Neural cell (in vitro differentiated cells): ENCODE measurements at regions not wholly inside any gene's neighbourhood (a gene's known extent, or its start where the extent isn't known, plus 50 kb on each side); places are given as distances from the start of the nearest gene placed in this dataset.

Experiments
- H2AFZ ChIP-seq: fragments of 200-600, 300-800 bp; sonication (generic), shearing (Covaris generic); 2 replicates; pipeline ENCODE4 v1.6.0; 2014; ENCODE audit warnings: low read depth, mild to moderate bottlenecking, antibody characterized with exemption, low read length, moderate library complexity
- H3F3A ChIP-seq: fragments of 200-600 bp; shearing (Covaris generic); 2 replicates; pipeline ENCODE4 v1.6.1; 2016; ENCODE audit warnings: mild to moderate bottlenecking, moderate library complexity, mixed read lengths, antibody characterized with exemption, low read length; ENCODE audit not compliant: insufficient read depth, poor library complexity, severe bottlenecking
- H3K27ac ChIP-seq: fragments of 200-600, 300-800 bp; sonication (generic), shearing (Covaris generic); 2 replicates; pipeline ENCODE4 v1.5.1; 2014; ENCODE audit warnings: mild to moderate bottlenecking, low read length, moderate library complexity
- H3K27me3 ChIP-seq: fragments of 300-800, 200-600 bp; sonication (generic), shearing (Covaris generic); 2 replicates; pipeline ENCODE4 v1.6.0; 2014; ENCODE audit warnings: mild to moderate bottlenecking, low read depth, low read length, moderate library complexity; ENCODE audit not compliant: insufficient read depth
- H3K36me3 ChIP-seq: fragments of 300-800, 200-600 bp; sonication (generic), shearing (Covaris generic); 2 replicates; pipeline ENCODE4 v1.5.1; 2014; ENCODE audit warnings: mild to moderate bottlenecking, antibody characterized with exemption, low read length, moderate library complexity; ENCODE audit not compliant: insufficient read depth
- H3K4me2 ChIP-seq: fragments of 300-800, 200-600 bp; sonication (generic), shearing (Covaris generic); 2 replicates; pipeline ENCODE4 v1.6.0; 2014; ENCODE audit warnings: mild to moderate bottlenecking, low read length
- H3K4me3 ChIP-seq: fragments of 300-800, 200-600 bp; sonication (generic), shearing (Covaris generic); 2 replicates; pipeline ENCODE4 v1.5.1; 2014; ENCODE audit warnings: mild to moderate bottlenecking, low read length, moderate library complexity
- H3K79me2 ChIP-seq: fragments of 200-600 bp; shearing (Covaris generic); replicated peaks from 2 replicates; pipeline ENCODE4 v1.6.0; 2014; ENCODE audit warnings: mild to moderate bottlenecking, low read length, moderate library complexity; ENCODE audit not compliant: insufficient read depth
- H3K9ac ChIP-seq: fragments of 300-800, 200-600 bp; sonication (generic), shearing (Covaris generic); 2 replicates; pipeline ENCODE4 v1.6.1; 2016; ENCODE audit warnings: mild to moderate bottlenecking, low read length, mixed read lengths
- H3K9me2 ChIP-seq: fragments of 200-600 bp; shearing (Covaris generic); 2 replicates; pipeline ENCODE4 v1.6.1; 2016; ENCODE audit warnings: mild to moderate bottlenecking, low read length, mixed read lengths; ENCODE audit not compliant: insufficient read depth
- H3K9me3 ChIP-seq: fragments of 200-600, 300-800 bp; sonication (generic), shearing (Covaris generic); 2 replicates; pipeline ENCODE4 v1.6.1; 2016; ENCODE audit warnings: mild to moderate bottlenecking, mixed run types, low read length, moderate library complexity, mixed read lengths
- H4K20me1 ChIP-seq: fragments of 200-600 bp; shearing (Covaris generic); 2 replicates; pipeline ENCODE4 v1.6.1; 2016; ENCODE audit warnings: mild to moderate bottlenecking, mixed run types; ENCODE audit not compliant: insufficient read depth
- EP300 ChIP-seq: fragments of 450-650 bp; conservative IDR thresholded peaks from 2 replicates; pipeline ENCODE4 v1.6.1; 2014; ENCODE audit warnings: antibody characterized with exemption, mild to moderate bottlenecking, moderate library complexity; ENCODE audit not compliant: poor library complexity, severe bottlenecking
- EZH2 ChIP-seq: fragments of 200-600, 300-800 bp; shearing (Covaris generic), sonication (generic); IDR thresholded peaks from 2 replicates; pipeline ENCODE4 v1.6.1; 2014; ENCODE audit warnings: antibody characterized with exemption, low read length, borderline replicate concordance, mild to moderate bottlenecking; ENCODE audit not compliant: insufficient read depth, poor library complexity, severe bottlenecking
- MXI1 ChIP-seq: fragments of 450-650 bp; conservative IDR thresholded peaks from 2 replicates; pipeline ENCODE4 v1.6.1; 2014; ENCODE audit warnings: antibody characterized with exemption, mild to moderate bottlenecking; ENCODE audit not compliant: poor library complexity, severe bottlenecking
- POLR2AphosphoS5 ChIP-seq: IDR thresholded peaks from 2 replicates; pipeline ENCODE4 v1.6.1; 2012
- RAD21 ChIP-seq: fragments of 450-650 bp; conservative IDR thresholded peaks from 2 replicates; pipeline ENCODE4 v1.6.1; 2014; ENCODE audit warnings: antibody characterized with exemption, mild to moderate bottlenecking, moderate library complexity
- SMC3 ChIP-seq: fragments of 450-650 bp; conservative IDR thresholded peaks from 2 replicates; pipeline ENCODE4 v1.6.1; 2014; ENCODE audit warnings: antibody characterized with exemption, mild to moderate bottlenecking, moderate library complexity; ENCODE audit not compliant: poor library complexity
- TAF1 ChIP-seq: IDR thresholded peaks from 2 replicates; pipeline ENCODE4 v1.6.1; 2012; ENCODE audit warnings: low read depth
- TF ChIP-seq, protein P1 (sequence below): IDR thresholded peaks from 2 replicates; pipeline ENCODE4 v1.6.1; 2012; ENCODE audit warnings: borderline replicate concordance
- TF ChIP-seq, protein P2 (sequence below): fragments of 450-650 bp; IDR thresholded peaks from 2 replicates; pipeline ENCODE4 v1.5.1; 2014; ENCODE audit warnings: antibody characterized with exemption, mild to moderate bottlenecking, moderate library complexity; ENCODE audit not compliant: poor library complexity, severe bottlenecking

DNA sequence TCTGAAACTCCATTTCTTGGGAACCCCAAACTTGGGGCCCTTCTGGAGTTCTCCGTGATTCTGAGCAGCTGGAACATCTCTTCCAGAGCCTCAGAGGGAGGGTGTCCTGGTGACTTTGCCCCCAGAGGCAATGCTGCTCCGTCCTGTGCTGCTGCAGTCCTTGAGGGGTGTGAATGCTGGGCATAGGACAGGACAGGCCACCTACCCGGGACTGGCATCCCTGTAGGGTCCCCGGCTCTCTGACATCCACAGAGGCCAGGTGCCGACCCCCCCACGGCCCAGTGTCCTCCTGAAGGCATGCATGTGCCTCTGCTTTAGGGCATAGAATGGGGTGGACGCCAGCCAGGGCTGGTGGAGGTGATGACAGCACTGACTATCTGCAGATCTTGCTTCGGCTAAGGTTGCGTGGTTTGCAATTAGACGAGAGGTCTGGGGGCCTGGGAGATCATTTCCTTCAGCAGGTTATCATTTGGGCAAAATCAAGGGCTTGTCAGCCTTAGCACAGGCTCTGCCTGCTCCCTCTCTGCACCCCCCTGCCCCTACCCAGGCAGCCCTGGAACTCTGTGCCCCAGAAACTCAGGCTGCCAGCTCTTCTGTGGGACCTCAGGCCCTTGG lies 136.9 kb upstream of the GPR26 start:
- Histone ChIP-seq H3F3A (no peaks in the 10 kb centered on the region), H3K4me3 (no peak overlapping the region), H3K79me2 (no peaks in the 10 kb centered on the region), H3K36me3 (no peaks in the 10 kb centered on the region), H3K27ac (no peak overlapping the region), H3K9me3 (no peaks in the 10 kb centered on the region), H4K20me1 (no peaks in the 10 kb centered on the region), H3K9ac (no peak overlapping the region), H3K9me2 (no peaks in the 10 kb centered on the region), H3K4me2 (no peak overlapping the region), H2AFZ (no peak overlapping the region), H3K27me3 (no peaks in the 10 kb centered on the region)
- TF ChIP-seq, protein P1, sequence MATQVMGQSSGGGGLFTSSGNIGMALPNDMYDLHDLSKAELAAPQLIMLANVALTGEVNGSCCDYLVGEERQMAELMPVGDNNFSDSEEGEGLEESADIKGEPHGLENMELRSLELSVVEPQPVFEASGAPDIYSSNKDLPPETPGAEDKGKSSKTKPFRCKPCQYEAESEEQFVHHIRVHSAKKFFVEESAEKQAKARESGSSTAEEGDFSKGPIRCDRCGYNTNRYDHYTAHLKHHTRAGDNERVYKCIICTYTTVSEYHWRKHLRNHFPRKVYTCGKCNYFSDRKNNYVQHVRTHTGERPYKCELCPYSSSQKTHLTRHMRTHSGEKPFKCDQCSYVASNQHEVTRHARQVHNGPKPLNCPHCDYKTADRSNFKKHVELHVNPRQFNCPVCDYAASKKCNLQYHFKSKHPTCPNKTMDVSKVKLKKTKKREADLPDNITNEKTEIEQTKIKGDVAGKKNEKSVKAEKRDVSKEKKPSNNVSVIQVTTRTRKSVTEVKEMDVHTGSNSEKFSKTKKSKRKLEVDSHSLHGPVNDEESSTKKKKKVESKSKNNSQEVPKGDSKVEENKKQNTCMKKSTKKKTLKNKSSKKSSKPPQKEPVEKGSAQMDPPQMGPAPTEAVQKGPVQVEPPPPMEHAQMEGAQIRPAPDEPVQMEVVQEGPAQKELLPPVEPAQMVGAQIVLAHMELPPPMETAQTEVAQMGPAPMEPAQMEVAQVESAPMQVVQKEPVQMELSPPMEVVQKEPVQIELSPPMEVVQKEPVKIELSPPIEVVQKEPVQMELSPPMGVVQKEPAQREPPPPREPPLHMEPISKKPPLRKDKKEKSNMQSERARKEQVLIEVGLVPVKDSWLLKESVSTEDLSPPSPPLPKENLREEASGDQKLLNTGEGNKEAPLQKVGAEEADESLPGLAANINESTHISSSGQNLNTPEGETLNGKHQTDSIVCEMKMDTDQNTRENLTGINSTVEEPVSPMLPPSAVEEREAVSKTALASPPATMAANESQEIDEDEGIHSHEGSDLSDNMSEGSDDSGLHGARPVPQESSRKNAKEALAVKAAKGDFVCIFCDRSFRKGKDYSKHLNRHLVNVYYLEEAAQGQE, result no peak
- TF ChIP-seq TAF1 (no peak), SMC3 (no peak), RAD21 (no peak), POLR2AphosphoS5 (no peak), MXI1 (no peak), EP300 (no peak), EZH2 (no peak)
- TF ChIP-seq, protein P2, sequence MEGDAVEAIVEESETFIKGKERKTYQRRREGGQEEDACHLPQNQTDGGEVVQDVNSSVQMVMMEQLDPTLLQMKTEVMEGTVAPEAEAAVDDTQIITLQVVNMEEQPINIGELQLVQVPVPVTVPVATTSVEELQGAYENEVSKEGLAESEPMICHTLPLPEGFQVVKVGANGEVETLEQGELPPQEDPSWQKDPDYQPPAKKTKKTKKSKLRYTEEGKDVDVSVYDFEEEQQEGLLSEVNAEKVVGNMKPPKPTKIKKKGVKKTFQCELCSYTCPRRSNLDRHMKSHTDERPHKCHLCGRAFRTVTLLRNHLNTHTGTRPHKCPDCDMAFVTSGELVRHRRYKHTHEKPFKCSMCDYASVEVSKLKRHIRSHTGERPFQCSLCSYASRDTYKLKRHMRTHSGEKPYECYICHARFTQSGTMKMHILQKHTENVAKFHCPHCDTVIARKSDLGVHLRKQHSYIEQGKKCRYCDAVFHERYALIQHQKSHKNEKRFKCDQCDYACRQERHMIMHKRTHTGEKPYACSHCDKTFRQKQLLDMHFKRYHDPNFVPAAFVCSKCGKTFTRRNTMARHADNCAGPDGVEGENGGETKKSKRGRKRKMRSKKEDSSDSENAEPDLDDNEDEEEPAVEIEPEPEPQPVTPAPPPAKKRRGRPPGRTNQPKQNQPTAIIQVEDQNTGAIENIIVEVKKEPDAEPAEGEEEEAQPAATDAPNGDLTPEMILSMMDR, result no peak

DNA sequence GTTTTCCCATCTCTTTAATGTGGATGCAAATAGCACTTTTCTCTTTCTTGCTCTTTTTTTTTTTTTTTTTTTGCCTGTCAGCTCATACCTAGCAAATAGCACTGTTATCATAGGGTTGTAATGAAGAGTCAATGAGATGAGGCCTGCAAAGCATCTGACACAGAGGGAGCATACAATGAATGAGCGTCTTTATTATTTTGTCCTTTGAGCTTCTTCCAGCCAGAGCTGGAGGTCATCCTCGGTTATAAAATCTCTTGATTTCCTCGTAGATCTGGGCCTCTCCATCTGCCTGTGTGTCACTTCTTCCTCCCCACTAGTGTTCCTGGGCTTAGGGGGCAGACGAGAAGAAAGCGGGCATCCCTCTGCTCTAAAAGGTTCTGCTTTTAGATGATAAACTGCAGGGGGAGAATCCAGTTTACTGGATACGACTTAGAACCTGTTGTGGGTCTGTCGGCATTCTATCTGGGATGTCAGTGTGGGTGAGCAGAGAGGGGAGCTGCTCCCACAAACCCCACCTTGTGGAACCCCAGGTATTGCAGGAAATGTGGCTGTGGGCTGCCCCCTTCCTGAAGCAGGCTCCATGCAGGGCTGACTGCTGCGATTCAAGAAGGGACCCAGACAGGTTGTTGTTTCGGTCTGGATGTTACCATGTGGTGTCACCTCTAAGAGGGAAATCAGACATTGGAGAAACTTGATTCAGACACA lies 135.8 kb upstream of the GPR26 start:
- Histone ChIP-seq H3K9ac (no peak overlapping the region), H3K9me2 (no peaks in the 10 kb centered on the region), H3K9me3 (no peaks in the 10 kb centered on the region), H4K20me1 (no peaks in the 10 kb centered on the region), H3K27me3 (no peaks in the 10 kb centered on the region), H3F3A (no peaks in the 10 kb centered on the region), H3K27ac (no peak overlapping the region), H3K4me3 (no peak overlapping the region), H3K79me2 (no peaks in the 10 kb centered on the region), H3K36me3 (no peaks in the 10 kb centered on the region), H3K4me2 (no peak overlapping the region), H2AFZ (no peak overlapping the region)
- TF ChIP-seq, protein P1, result no peak
- TF ChIP-seq SMC3 (no peak), TAF1 (no peak)
